ENCODE measurements at regions not wholly inside any gene's neighbourhood (a gene's known extent, or its start where the extent isn't known, plus 50 kb on each side); places are given as distances from the start of the nearest gene placed in this dataset.

GRCh38 chr4:167943872-167944505 is 148.3 kb upstream of the ANXA10 start:
- Mint-ChIP-seq H3K4me3 (no peak overlapping the region), H3K27ac (no peak overlapping the region), H3K36me3 (no peaks in the 10 kb centered on the region), H3K27me3 (ENCODE audit: low read depth in 2 of 2) (no peaks in the 10 kb centered on the region), H3K9me3 (peaks cover 8 to 9% of the 10 kb centered on the region in 2 donors), H3K4me1 (no peaks in the 10 kb centered on the region)
- H3K27ac ChIP-seq (ENCODE audit: low read length) = no peak overlapping the region
- TF ChIP-seq, protein P1, sequence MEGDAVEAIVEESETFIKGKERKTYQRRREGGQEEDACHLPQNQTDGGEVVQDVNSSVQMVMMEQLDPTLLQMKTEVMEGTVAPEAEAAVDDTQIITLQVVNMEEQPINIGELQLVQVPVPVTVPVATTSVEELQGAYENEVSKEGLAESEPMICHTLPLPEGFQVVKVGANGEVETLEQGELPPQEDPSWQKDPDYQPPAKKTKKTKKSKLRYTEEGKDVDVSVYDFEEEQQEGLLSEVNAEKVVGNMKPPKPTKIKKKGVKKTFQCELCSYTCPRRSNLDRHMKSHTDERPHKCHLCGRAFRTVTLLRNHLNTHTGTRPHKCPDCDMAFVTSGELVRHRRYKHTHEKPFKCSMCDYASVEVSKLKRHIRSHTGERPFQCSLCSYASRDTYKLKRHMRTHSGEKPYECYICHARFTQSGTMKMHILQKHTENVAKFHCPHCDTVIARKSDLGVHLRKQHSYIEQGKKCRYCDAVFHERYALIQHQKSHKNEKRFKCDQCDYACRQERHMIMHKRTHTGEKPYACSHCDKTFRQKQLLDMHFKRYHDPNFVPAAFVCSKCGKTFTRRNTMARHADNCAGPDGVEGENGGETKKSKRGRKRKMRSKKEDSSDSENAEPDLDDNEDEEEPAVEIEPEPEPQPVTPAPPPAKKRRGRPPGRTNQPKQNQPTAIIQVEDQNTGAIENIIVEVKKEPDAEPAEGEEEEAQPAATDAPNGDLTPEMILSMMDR (IDR thresholded peaks at IDR 0.05) = no peak
- WGBS (ENCODE audit: insufficient coverage) = 65% methylated on average over 3 of the region's 3 CpGs
- no peak for ATAC-seq
- H3K36me3 ChIP-seq (ENCODE audit: control insufficient read depth, insufficient read depth, low read length) = no peaks in the 10 kb centered on the region
- H3K9me3 ChIP-seq (ENCODE audit: control insufficient read depth, insufficient read depth, low read length) = no peaks in the 10 kb centered on the region
- H3K4me1 ChIP-seq (ENCODE audit: control insufficient read depth, insufficient read depth, low read length) = no peaks in the 10 kb centered on the region
- DNase-seq = no peak
- intact Hi-C loops (cut with micrococcal nuclease) = no loop called here
- H3K27me3 ChIP-seq (ENCODE audit: control insufficient read depth, insufficient read depth, low read length) = no peaks in the 10 kb centered on the region
- no peak overlapping the region for H3K4me3 ChIP-seq (ENCODE audit: low read length)

DNA sequence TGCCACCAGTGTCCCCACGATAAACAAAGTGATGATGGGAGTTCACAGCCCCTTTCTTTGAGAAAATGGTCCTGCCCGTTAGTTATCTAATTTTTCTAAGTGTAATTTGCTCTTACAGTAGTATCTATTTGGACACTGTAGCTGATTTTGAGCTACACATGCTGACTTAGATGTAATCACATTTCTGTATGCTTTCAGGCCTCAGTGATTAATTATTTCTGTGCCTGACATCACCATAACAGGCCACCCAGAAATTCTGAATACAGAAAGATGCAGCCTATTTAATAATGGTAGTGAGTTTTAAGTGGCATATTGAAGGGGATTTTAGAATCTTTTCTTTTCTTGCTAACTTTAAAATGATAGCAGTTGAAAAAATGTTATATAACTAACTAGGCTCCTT is 147.6 kb upstream of the ANXA10 start:
- Mint-ChIP-seq H3K27ac (no peak overlapping the region), H3K27me3 (ENCODE audit: low read depth in 2 of 2) (no peaks in the 10 kb centered on the region), H3K36me3 (no peaks in the 10 kb centered on the region), H3K4me1 (no peaks in the 10 kb centered on the region), H3K9me3 (peaks cover 6 to 7% of the 10 kb centered on the region in 2 donors), H3K4me3 (no peak overlapping the region)
- TF ChIP-seq, protein P1 (IDR thresholded peaks at IDR 0.05) = no peak
- 66% methylated on average over 2 of the region's 2 CpGs for WGBS (ENCODE audit: insufficient coverage)
- Histone ChIP-seq H3K4me1 (ENCODE audit: control insufficient read depth, insufficient read depth, low read length) (no peaks in the 10 kb centered on the region), H3K4me3 (ENCODE audit: low read length) (no peak overlapping the region), H3K27me3 (ENCODE audit: control insufficient read depth, insufficient read depth, low read length) (no peaks in the 10 kb centered on the region), H3K27ac (ENCODE audit: low read length) (no peak overlapping the region), H3K9me3 (ENCODE audit: control insufficient read depth, insufficient read depth, low read length) (no peaks in the 10 kb centered on the region), H3K36me3 (ENCODE audit: control insufficient read depth, insufficient read depth, low read length) (no peaks in the 10 kb centered on the region)
- intact Hi-C loops (cut with micrococcal nuclease) = no loop called here
- ATAC-seq = no peak
- no peak for DNase-seq

DNA sequence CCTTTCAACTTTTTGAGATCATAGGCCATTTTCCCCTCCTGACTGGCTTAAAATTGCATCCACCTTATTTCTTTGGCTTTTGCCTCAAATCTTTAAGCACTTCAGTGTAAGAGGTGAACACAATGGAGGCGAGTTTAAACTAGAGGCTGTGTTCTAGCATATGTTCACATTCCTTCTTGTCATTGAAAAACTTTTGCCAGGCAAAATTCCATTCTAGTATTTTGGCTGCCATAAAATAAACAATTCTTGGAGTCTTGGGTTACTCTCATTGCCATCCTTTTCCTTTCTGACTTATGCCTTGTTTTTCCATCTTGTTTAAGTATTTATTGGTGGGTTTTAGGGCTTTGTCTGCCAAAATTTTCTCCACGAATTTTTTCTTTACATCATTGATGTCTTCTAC is 137.3 kb upstream of the ANXA10 start:
- ATAC-seq = no peak
- TF ChIP-seq, protein P1 (IDR thresholded peaks at IDR 0.05) = no peak
- H3K27me3 Mint-ChIP-seq (ENCODE audit: low read depth in 2 of 2) = no peaks in the 10 kb centered on the region
- Histone ChIP-seq H3K36me3 (ENCODE audit: control insufficient read depth, insufficient read depth, low read length) (no peaks in the 10 kb centered on the region), H3K27ac (ENCODE audit: low read length) (no peak overlapping the region), H3K4me3 (ENCODE audit: low read length) (no peak overlapping the region), H3K4me1 (ENCODE audit: control insufficient read depth, insufficient read depth, low read length) (no peaks in the 10 kb centered on the region), H3K9me3 (ENCODE audit: control insufficient read depth, insufficient read depth, low read length) (peaks cover 7% of the 10 kb centered on the region), H3K27me3 (ENCODE audit: control insufficient read depth, insufficient read depth, low read length) (no peaks in the 10 kb centered on the region)
- 67% methylated on average over 1 of the region's 2 CpGs for WGBS (ENCODE audit: insufficient coverage)
- peaks cover 13% of the 10 kb centered on the region for H3K36me3 Mint-ChIP-seq
- H3K27ac Mint-ChIP-seq = no peak overlapping the region
- intact Hi-C loops (cut with micrococcal nuclease) = no loop called here
- no peak overlapping the region for H3K4me3 Mint-ChIP-seq
- DNase-seq = no peak
- no peaks in the 10 kb centered on the region for H3K4me1 Mint-ChIP-seq
- peaks cover 29 to 31% of the 10 kb centered on the region in 2 donors for H3K9me3 Mint-ChIP-seq

DNA sequence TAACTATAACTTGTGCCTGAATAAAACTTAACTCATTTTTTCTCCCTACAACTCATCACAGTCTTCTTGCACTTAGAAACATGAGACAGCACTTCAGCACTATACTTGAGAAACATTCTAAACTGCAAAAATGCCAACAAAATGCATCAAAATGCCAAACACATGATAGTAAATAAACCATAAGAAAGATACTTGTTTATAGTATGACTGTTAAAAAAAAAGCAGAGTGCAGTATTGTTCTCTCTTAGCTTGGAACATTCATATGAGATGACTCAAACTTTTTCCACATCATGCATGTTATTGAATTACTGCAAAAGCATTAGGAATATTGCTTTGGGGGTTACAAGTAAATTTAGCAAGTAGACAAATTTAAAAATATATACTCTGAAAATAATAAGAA is 135.7 kb upstream of the ANXA10 start:
- Histone ChIP-seq H3K4me1 (ENCODE audit: control insufficient read depth, insufficient read depth, low read length) (no peaks in the 10 kb centered on the region), H3K4me3 (ENCODE audit: low read length) (no peak overlapping the region), H3K9me3 (ENCODE audit: control insufficient read depth, insufficient read depth, low read length) (peaks cover 7% of the 10 kb centered on the region), H3K27me3 (ENCODE audit: control insufficient read depth, insufficient read depth, low read length) (no peaks in the 10 kb centered on the region), H3K27ac (ENCODE audit: low read length) (no peak overlapping the region), H3K36me3 (ENCODE audit: control insufficient read depth, insufficient read depth, low read length) (no peaks in the 10 kb centered on the region)
- Mint-ChIP-seq H3K27me3 (ENCODE audit: low read depth in 2 of 2) (no peaks in the 10 kb centered on the region), H3K4me3 (no peak overlapping the region), H3K4me1 (no peaks in the 10 kb centered on the region), H3K36me3 (peaks cover 13% of the 10 kb centered on the region), H3K27ac (no peak overlapping the region), H3K9me3 (peaks cover 24 to 34% of the 10 kb centered on the region in 2 donors)
- ATAC-seq = no peak
- intact Hi-C loops (cut with micrococcal nuclease) = no loop called here
- TF ChIP-seq, protein P1 (IDR thresholded peaks at IDR 0.05) = no peak
- DNase-seq = no peak
